Omental fat pad (tissue), 3 donors: ENCODE measurements at regions not wholly inside any gene's neighbourhood (a gene's known extent, or its start where the extent isn't known, plus 50 kb on each side); places are given as distances from the start of the nearest gene placed in this dataset.

ENCODE experiments used
- ATAC-seq: fragments of 150-250 bp; one replicate; pipeline ENCODE4 v1.9.1; 2016; ENCODE audit warnings: mild to moderate bottlenecking, moderate library complexity; ENCODE audit not compliant: low FRiP score
- DNase-seq: peaks from one replicate; pipeline ENCODE4 v3.0.0-alpha.2; 2019; ENCODE audit warnings: low spot score
- TF ChIP-seq, protein P1 (sequence below), 3 donors: fragments of 450-650 bp; IDR thresholded peaks; one replicate each; pipeline ENCODE4 v1.5.1; 2016 to 2017; ENCODE audit warnings: antibody characterized with exemption in 3 of 3, mild to moderate bottlenecking in 3 of 3, moderate library complexity in 2 of 3

- TF ChIP-seq, protein P1, sequence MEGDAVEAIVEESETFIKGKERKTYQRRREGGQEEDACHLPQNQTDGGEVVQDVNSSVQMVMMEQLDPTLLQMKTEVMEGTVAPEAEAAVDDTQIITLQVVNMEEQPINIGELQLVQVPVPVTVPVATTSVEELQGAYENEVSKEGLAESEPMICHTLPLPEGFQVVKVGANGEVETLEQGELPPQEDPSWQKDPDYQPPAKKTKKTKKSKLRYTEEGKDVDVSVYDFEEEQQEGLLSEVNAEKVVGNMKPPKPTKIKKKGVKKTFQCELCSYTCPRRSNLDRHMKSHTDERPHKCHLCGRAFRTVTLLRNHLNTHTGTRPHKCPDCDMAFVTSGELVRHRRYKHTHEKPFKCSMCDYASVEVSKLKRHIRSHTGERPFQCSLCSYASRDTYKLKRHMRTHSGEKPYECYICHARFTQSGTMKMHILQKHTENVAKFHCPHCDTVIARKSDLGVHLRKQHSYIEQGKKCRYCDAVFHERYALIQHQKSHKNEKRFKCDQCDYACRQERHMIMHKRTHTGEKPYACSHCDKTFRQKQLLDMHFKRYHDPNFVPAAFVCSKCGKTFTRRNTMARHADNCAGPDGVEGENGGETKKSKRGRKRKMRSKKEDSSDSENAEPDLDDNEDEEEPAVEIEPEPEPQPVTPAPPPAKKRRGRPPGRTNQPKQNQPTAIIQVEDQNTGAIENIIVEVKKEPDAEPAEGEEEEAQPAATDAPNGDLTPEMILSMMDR (IDR thresholded peaks at IDR 0.05): no peak
- no peak for ATAC-seq
- no peak for DNase-seq
Measured at GRCh38 chr1:177848577-177848976, 121.3 kb downstream of the SEC16B start.

DNA sequence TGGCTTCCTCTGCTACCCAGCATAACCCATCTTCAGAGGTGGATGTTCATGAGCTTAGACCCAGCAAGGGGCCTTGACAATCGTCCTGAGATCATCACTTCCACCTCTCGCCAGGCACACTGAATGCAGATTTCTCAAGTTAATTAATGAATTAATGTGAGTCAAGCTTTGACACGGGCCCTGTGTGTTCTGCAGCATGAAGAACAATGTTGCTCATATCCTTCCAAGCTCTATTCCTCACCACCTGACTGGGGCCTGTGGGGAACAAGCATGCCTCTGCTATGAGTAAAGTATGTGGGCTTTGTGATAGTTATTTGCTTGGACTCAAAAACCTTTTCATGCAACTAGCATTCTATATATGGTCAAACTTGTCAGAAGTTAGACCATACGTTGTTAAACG is 122.0 kb downstream of the SEC16B start:
- no peak for DNase-seq
- no peak for ATAC-seq
- TF ChIP-seq, protein P1 (IDR thresholded peaks at IDR 0.05): no peak

DNA sequence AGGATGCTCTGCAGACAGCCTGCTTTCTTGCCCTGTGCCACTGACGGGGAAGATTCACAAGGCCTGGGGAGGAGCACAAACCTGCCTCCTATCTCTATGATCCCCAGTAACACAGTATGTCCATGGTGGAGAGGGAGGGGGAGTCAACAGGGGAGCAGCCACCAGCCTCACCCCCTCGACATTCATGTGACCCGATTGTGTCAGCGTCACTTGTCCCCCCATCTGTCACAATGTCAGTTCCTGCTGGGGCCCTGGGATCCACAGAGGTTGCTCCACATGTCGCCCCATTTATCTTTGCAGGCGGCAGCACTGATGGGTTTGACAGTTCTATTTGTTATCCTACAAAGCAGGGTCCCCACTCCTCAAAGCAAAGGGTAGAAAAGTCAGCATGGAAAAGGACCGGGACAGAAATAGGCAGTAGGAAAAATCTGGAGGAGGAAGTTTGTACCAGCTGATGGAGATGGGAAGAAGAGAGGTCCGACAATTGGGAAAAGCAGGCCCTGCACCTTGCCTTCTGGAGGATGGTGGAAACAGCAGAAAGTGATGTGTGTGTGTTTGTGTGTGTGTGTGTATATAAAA is 130.9 kb downstream of the SEC16B start:
- no peak for ATAC-seq
- DNase-seq: no peak
- TF ChIP-seq, protein P1 (IDR thresholded peaks at IDR 0.05): no peak

DNA sequence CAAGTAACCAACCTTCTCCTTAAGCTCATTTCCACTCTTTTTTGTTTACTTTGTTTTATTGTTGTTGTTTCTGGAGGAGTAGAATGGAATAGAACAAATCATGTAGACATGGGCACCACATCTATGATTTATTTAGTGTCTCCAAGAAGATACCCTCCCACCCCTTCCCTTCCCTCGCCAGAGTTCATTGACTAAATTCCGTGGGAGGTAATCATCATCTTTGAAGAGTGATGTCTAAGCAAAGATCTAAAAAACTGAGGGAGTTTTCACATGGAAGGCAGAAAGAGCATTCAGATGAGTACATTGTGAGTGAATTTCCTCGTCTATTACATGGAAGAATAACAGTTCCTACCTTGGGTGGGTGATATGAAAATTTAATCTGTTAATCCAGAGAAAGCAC is 136.2 kb downstream of the SEC16B start:
- TF ChIP-seq, protein P1 (IDR thresholded peaks at IDR 0.05): no peak
- no peak for ATAC-seq
- DNase-seq: no peak

DNA sequence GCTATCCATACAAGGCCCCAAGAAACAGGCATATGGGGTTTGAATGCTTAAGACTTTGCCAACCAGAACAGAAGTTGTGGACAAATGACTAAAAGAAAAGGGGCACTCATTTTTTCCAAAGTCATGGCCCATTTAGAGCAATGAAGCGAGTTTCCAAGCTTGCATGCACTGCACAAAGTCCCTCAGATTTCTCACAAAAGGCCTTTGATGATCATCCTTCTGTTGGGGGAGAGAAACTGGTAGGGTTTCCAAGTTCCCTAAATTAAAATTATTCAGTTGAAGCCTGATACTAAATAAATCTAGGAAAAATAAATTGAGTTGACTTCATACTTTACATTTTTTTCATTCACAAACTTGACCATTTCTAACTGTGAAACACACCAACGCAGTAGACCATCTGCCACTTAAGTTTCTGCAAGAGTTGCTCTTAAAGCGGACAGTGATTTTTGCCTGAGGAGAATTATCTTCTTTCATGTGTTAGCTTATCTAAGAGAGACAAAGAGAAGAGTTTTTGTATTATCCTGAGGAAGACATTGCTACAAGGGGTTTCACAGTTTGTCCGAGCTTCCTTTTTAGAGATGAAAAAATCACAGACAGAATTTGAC is 139.2 kb downstream of the SEC16B start:
- no peak for DNase-seq
- TF ChIP-seq, protein P1 (IDR thresholded peaks at IDR 0.05): no peak
- ATAC-seq: no peak

DNA sequence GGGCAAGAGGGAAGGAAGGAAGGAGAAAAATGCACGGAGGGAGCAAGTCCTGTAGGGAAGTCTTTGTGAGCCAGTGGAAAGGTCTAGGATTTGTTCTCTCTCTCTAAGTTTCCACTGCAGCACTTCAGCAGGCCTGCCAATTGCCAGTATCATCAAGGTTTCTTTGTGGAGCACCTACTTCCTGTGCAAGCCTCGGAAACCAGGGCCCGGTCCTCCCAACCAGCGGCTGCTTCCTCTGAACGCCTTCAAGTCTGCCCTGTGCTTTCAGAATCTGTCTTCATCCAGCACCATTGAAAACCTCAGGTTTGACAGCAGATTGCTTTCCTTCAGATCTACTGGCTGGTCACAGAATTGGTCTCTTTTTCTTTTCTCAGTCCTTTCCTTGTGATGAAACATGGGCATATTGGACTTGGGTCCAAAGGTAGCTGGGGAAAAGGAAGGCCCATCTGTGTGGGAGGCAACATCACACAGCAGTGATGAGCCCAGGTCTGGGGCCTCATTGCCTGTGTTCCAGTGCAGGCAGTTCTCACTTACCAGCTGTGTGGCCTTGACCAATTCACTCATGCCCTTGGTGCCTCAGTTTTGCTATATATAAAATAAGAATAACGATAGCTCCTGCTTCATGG is 144.5 kb downstream of the SEC16B start:
- ATAC-seq (no peak), DNase-seq (no peak)

More for the DNA sequence above, 144.5 kb downstream of the SEC16B start:
- TF ChIP-seq, protein P1 (IDR thresholded peaks at IDR 0.05): no peak
